Neural cell (in vitro differentiated cells): ENCODE measurements at regions not wholly inside any gene's neighbourhood (a gene's known extent, or its start where the extent isn't known, plus 50 kb on each side); places are given as distances from the start of the nearest gene placed in this dataset.

Experiments
- H2AFZ ChIP-seq: fragments of 200-600, 300-800 bp; sonication (generic), shearing (Covaris generic); 2 replicates; pipeline ENCODE4 v1.6.0; 2014; ENCODE audit warnings: low read depth, mild to moderate bottlenecking, antibody characterized with exemption, low read length, moderate library complexity
- H3F3A ChIP-seq: fragments of 200-600 bp; shearing (Covaris generic); 2 replicates; pipeline ENCODE4 v1.6.1; 2016; ENCODE audit warnings: mild to moderate bottlenecking, moderate library complexity, mixed read lengths, antibody characterized with exemption, low read length; ENCODE audit not compliant: insufficient read depth, poor library complexity, severe bottlenecking
- H3K27ac ChIP-seq: fragments of 200-600, 300-800 bp; sonication (generic), shearing (Covaris generic); 2 replicates; pipeline ENCODE4 v1.5.1; 2014; ENCODE audit warnings: mild to moderate bottlenecking, low read length, moderate library complexity
- H3K27me3 ChIP-seq: fragments of 300-800, 200-600 bp; sonication (generic), shearing (Covaris generic); 2 replicates; pipeline ENCODE4 v1.6.0; 2014; ENCODE audit warnings: mild to moderate bottlenecking, low read depth, low read length, moderate library complexity; ENCODE audit not compliant: insufficient read depth
- H3K36me3 ChIP-seq: fragments of 300-800, 200-600 bp; sonication (generic), shearing (Covaris generic); 2 replicates; pipeline ENCODE4 v1.5.1; 2014; ENCODE audit warnings: mild to moderate bottlenecking, antibody characterized with exemption, low read length, moderate library complexity; ENCODE audit not compliant: insufficient read depth
- H3K4me2 ChIP-seq: fragments of 300-800, 200-600 bp; sonication (generic), shearing (Covaris generic); 2 replicates; pipeline ENCODE4 v1.6.0; 2014; ENCODE audit warnings: mild to moderate bottlenecking, low read length
- H3K4me3 ChIP-seq: fragments of 300-800, 200-600 bp; sonication (generic), shearing (Covaris generic); 2 replicates; pipeline ENCODE4 v1.5.1; 2014; ENCODE audit warnings: mild to moderate bottlenecking, low read length, moderate library complexity
- H3K79me2 ChIP-seq: fragments of 200-600 bp; shearing (Covaris generic); replicated peaks from 2 replicates; pipeline ENCODE4 v1.6.0; 2014; ENCODE audit warnings: mild to moderate bottlenecking, low read length, moderate library complexity; ENCODE audit not compliant: insufficient read depth
- H3K9ac ChIP-seq: fragments of 300-800, 200-600 bp; sonication (generic), shearing (Covaris generic); 2 replicates; pipeline ENCODE4 v1.6.1; 2016; ENCODE audit warnings: mild to moderate bottlenecking, low read length, mixed read lengths
- H3K9me2 ChIP-seq: fragments of 200-600 bp; shearing (Covaris generic); 2 replicates; pipeline ENCODE4 v1.6.1; 2016; ENCODE audit warnings: mild to moderate bottlenecking, low read length, mixed read lengths; ENCODE audit not compliant: insufficient read depth
- H3K9me3 ChIP-seq: fragments of 200-600, 300-800 bp; sonication (generic), shearing (Covaris generic); 2 replicates; pipeline ENCODE4 v1.6.1; 2016; ENCODE audit warnings: mild to moderate bottlenecking, mixed run types, low read length, moderate library complexity, mixed read lengths
- H4K20me1 ChIP-seq: fragments of 200-600 bp; shearing (Covaris generic); 2 replicates; pipeline ENCODE4 v1.6.1; 2016; ENCODE audit warnings: mild to moderate bottlenecking, mixed run types; ENCODE audit not compliant: insufficient read depth
- CTCF ChIP-seq: fragments of 450-650 bp; IDR thresholded peaks from 2 replicates; pipeline ENCODE4 v1.5.1; 2014; ENCODE audit warnings: antibody characterized with exemption, mild to moderate bottlenecking, moderate library complexity; ENCODE audit not compliant: poor library complexity, severe bottlenecking
- EP300 ChIP-seq: fragments of 450-650 bp; conservative IDR thresholded peaks from 2 replicates; pipeline ENCODE4 v1.6.1; 2014; ENCODE audit warnings: antibody characterized with exemption, mild to moderate bottlenecking, moderate library complexity; ENCODE audit not compliant: poor library complexity, severe bottlenecking
- EZH2 ChIP-seq: fragments of 200-600, 300-800 bp; shearing (Covaris generic), sonication (generic); IDR thresholded peaks from 2 replicates; pipeline ENCODE4 v1.6.1; 2014; ENCODE audit warnings: antibody characterized with exemption, low read length, borderline replicate concordance, mild to moderate bottlenecking; ENCODE audit not compliant: insufficient read depth, poor library complexity, severe bottlenecking
- MXI1 ChIP-seq: fragments of 450-650 bp; conservative IDR thresholded peaks from 2 replicates; pipeline ENCODE4 v1.6.1; 2014; ENCODE audit warnings: antibody characterized with exemption, mild to moderate bottlenecking; ENCODE audit not compliant: poor library complexity, severe bottlenecking
- POLR2AphosphoS5 ChIP-seq: IDR thresholded peaks from 2 replicates; pipeline ENCODE4 v1.6.1; 2012
- RAD21 ChIP-seq: fragments of 450-650 bp; conservative IDR thresholded peaks from 2 replicates; pipeline ENCODE4 v1.6.1; 2014; ENCODE audit warnings: antibody characterized with exemption, mild to moderate bottlenecking, moderate library complexity
- REST ChIP-seq: IDR thresholded peaks from 2 replicates; pipeline ENCODE4 v1.6.1; 2012; ENCODE audit warnings: borderline replicate concordance
- SMC3 ChIP-seq: fragments of 450-650 bp; conservative IDR thresholded peaks from 2 replicates; pipeline ENCODE4 v1.6.1; 2014; ENCODE audit warnings: antibody characterized with exemption, mild to moderate bottlenecking, moderate library complexity; ENCODE audit not compliant: poor library complexity
- TAF1 ChIP-seq: IDR thresholded peaks from 2 replicates; pipeline ENCODE4 v1.6.1; 2012; ENCODE audit warnings: low read depth

- no peaks in the 10 kb centered on the region for H4K20me1 ChIP-seq
- no peak overlapping the region for H3K27ac ChIP-seq
- H3K9me3 ChIP-seq: no peaks in the 10 kb centered on the region
- H2AFZ ChIP-seq: no peak overlapping the region
- H3K4me3 ChIP-seq: no peak overlapping the region
- no peaks in the 10 kb centered on the region for H3K79me2 ChIP-seq
- no peak overlapping the region for H3K9ac ChIP-seq
- H3K36me3 ChIP-seq: no peaks in the 10 kb centered on the region
- no peak overlapping the region for H3K4me2 ChIP-seq
- no peaks in the 10 kb centered on the region for H3F3A ChIP-seq
- TF ChIP-seq CTCF (no peak), TAF1 (no peak), POLR2AphosphoS5 (no peak), MXI1 (no peak), EZH2 (no peak), REST (no peak), SMC3 (no peak), EP300 (no peak), RAD21 (no peak)
- no peaks in the 10 kb centered on the region for H3K27me3 ChIP-seq
- no peaks in the 10 kb centered on the region for H3K9me2 ChIP-seq
Measured at GRCh38 chr1:4046836-4047461, 146.9 kb upstream of the C1orf174 start.

- H3K4me2 ChIP-seq: no peak overlapping the region
- H3K9me3 ChIP-seq: no peaks in the 10 kb centered on the region
- H3K4me3 ChIP-seq: no peak overlapping the region
- H2AFZ ChIP-seq: no peak overlapping the region
- H3K79me2 ChIP-seq: no peaks in the 10 kb centered on the region
- H4K20me1 ChIP-seq: no peaks in the 10 kb centered on the region
- H3F3A ChIP-seq: no peaks in the 10 kb centered on the region
- no peak overlapping the region for H3K27ac ChIP-seq
- H3K27me3 ChIP-seq: no peaks in the 10 kb centered on the region
- H3K36me3 ChIP-seq: no peaks in the 10 kb centered on the region
- no peak overlapping the region for H3K9ac ChIP-seq
- H3K9me2 ChIP-seq: no peaks in the 10 kb centered on the region
- no peak for TF ChIP-seq SMC3
- TF ChIP-seq CTCF: no peak
Measured at GRCh38 chr1:4047666-4048065, 147.6 kb upstream of the C1orf174 start.
